ENCODE measurements at regions not wholly inside any gene's neighbourhood (a gene's known extent, or its start where the extent isn't known, plus 50 kb on each side); places are given as distances from the start of the nearest gene placed in this dataset.

DNA sequence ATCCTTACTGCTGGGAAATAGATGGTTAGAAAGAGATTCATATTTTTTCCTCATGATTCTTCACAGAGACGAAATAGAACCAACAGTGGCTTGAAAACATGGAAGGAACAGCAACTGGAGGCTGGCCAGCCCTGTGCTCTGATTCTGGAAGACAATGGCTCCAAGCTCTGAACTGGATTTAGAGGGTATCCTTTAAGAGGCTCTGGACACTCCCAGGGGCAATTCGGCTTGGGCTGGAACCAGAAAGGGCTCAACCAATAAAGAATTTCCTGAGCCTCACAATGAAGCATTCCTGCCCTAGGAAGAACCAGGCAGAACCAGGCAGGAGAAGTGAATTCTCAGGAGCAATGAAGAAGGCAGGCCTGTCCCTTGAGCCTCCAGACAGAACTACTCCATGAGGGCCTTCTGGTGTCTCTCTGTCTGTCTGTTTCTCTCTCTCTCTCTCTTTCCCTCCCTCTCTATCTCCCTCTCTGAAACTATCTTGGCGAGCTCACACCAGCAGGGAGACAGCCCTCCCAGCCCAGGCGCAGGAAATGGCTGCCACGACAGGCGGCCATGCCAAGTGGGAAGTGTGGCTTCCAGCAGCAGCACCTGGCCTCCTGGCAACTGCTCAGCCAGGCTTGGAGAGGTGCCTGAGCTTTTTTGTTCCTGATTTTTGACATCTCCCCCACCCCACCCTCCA lies 93.3 kb downstream of the RCN1 start:
- H3K4me3 ChIP-seq (ENCODE audit: low read depth, low read length), result no peak overlapping the region
- TF ChIP-seq, protein P1, sequence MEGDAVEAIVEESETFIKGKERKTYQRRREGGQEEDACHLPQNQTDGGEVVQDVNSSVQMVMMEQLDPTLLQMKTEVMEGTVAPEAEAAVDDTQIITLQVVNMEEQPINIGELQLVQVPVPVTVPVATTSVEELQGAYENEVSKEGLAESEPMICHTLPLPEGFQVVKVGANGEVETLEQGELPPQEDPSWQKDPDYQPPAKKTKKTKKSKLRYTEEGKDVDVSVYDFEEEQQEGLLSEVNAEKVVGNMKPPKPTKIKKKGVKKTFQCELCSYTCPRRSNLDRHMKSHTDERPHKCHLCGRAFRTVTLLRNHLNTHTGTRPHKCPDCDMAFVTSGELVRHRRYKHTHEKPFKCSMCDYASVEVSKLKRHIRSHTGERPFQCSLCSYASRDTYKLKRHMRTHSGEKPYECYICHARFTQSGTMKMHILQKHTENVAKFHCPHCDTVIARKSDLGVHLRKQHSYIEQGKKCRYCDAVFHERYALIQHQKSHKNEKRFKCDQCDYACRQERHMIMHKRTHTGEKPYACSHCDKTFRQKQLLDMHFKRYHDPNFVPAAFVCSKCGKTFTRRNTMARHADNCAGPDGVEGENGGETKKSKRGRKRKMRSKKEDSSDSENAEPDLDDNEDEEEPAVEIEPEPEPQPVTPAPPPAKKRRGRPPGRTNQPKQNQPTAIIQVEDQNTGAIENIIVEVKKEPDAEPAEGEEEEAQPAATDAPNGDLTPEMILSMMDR (IDR thresholded peaks at IDR 0.05; ENCODE audit: low read depth, low read length), result no peak

DNA sequence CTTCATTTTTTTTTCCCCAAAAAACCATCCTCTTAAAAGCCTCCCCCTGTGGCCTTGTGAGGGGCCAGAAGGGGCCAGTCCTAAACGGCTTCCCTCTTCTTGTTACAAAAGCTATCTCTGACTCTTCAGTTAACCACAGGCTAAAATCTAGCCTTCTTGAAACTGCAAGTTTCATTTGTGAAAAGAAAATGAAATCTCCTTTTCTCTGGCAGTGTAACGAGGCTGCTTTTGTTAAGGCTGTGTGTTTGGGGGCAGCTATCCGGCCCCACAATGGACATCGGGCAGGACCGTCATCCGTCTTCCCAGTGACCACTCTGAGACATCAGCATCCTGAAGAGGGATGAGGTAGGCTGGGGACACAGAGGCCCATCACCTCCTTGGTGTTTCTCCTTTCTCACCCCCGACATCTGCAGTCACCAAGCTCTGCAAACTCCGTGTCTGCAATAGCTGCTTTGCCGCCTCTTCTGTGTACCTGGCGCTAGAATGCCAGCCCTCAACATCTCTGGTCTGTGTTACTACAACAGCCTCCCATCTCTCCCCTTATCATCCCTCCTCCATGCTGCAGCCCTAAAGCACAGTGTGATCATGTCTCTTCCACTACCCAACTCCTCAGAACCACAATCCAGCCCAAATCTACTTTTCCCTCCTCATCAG lies 94.0 kb downstream of the RCN1 start:
- H3K4me3 ChIP-seq (ENCODE audit: low read depth, low read length), result no peak overlapping the region
- TF ChIP-seq, protein P1 (IDR thresholded peaks at IDR 0.05; ENCODE audit: low read depth, low read length), result no peak

DNA sequence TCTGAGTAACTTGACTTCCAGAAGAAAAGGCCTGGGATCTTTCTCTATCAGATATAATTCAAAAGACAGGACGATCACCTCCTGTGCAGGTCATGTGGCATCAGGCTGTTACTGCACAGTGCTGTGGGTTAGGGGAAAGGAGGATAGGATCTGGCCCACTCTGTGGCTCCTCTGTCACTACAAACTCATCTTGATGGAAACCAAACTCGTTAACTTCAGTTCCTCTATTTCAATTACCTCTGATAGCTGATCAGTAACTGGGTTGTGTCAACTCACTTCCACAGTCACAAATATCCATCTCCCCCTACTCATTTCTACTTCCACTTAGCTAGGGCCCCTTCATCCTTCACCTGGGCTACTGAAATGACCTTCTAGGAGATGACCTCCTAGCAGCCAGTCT lies 95.2 kb downstream of the RCN1 start:
- TF ChIP-seq, protein P1 (IDR thresholded peaks at IDR 0.05; ENCODE audit: low read depth, low read length), result no peak
- H3K4me3 ChIP-seq (ENCODE audit: low read depth, low read length), result no peak overlapping the region

DNA sequence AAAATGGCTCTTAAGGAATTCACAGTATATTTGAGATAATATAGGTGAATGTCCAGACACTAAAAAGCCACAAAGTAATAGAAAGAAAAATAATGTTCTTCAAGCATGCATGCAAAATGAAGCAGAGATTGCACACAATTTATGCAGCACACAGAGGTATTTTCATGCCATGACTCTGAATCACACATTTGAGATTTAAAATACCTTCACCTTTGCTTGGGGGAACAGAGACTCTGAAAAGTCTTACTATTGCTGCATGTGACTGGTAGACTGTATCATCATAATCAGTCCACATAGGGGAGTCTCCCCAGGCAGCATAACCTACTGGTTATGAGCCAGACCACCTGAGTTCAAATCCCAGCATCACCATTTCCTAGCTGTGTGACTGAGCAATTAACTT lies 96.2 kb downstream of the RCN1 start:
- TF ChIP-seq, protein P1 (IDR thresholded peaks at IDR 0.05; ENCODE audit: low read depth, low read length), result no peak
- no peak overlapping the region for H3K4me3 ChIP-seq (ENCODE audit: low read depth, low read length)

DNA sequence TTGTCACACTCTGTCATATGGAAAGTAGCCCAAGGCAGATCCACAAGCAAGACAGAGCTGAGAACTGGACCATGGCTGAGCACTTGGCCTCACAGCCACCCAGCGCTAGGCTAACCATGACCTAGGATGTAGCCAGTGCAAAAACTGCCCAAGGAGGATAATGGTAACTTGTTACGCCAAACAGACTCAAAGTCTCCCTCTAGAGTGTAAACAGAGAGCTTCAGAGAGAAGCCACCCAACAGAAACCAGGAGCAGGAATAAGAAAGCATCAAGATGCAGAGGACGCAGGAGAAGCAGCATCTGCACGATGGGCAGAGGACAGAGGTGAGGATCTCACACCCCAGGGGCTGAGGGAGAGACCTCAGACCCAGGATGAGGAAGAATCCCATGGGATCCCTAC lies 97.9 kb downstream of the RCN1 start:
- TF ChIP-seq, protein P1 (IDR thresholded peaks at IDR 0.05; ENCODE audit: low read depth, low read length), result no peak
- no peak overlapping the region for H3K4me3 ChIP-seq (ENCODE audit: low read depth, low read length)

DNA sequence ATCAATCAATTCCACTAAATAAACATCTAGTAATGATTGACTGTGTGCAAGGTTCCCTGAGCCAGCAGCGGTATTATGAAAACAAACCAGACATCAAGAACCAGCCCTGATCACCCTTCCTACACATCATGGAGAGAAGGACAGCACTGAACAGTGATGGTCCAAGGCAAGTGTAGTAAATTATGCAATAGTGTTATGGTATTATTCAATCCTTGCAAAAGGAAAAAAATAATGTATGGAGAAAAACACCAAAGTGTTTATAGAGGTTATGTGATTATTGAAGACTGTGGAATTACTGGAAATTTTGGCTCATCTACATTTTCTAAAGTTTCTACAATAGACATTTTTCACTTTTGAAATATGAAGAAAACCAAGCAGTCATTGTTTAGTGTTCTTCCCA lies 105.3 kb downstream of the RCN1 start:
- TF ChIP-seq, protein P1 (IDR thresholded peaks at IDR 0.05; ENCODE audit: low read depth, low read length), result no peak
- H3K4me3 ChIP-seq (ENCODE audit: low read depth, low read length), result no peak overlapping the region

DNA sequence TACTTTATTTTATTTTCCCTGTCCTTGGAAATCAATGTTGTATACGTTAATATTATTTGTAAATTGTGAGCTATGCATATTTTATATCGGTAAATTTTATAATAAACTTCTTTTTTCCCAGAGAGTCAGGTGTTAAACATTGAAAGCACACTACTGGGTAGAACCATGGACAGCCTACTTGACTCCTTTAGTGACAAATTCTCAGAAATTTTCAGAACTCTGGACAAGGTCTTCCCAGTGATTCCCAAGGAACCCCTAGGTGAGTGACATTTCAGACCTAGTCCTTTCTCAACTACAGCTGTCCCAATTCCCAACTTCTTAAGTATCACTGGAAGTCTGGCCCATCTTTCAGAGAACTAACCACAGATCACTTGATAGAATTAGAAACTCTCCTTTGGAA lies 107.2 kb downstream of the RCN1 start:
- no peak overlapping the region for H3K4me3 ChIP-seq (ENCODE audit: low read depth, low read length)
- TF ChIP-seq, protein P1 (IDR thresholded peaks at IDR 0.05; ENCODE audit: low read depth, low read length), result no peak
